ENCODE measurements at regions not wholly inside any gene's neighbourhood (a gene's known extent, or its start where the extent isn't known, plus 50 kb on each side); places are given as distances from the start of the nearest gene placed in this dataset.
A peak's percentile ranks its signal among the peaks of the same experiment; 100 is the strongest.

DNA sequence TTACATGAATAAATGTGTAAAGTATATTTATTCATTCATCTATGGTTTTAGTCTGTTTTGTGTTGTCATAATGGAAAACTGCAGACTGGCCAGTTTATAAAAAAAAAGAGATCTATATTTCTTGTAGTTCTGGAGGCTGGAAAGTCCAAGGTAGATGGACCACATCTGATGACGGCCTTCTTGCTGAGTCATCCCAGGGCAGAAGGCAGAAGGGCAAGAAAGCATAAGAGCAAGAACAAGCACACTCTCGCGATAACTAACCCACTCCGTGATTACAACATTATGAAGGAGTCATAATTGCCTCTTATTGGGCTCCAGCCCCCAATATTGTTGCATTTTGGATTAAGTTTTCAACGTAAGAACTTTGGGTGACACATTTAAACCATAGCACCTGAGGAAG, 180.4 kb upstream of the DAB2 start:
- H3K4me3 ChIP-seq (replicated peaks in 1 of 4; ENCODE audit: control extremely low read depth in 1 of 4, insufficient read depth in 1 of 4, low read depth in 3 of 4, low read length in 4 of 4): no peak overlapping the region
- no peaks in the 10 kb centered on the region for H3K36me3 ChIP-seq (ENCODE audit: control insufficient read depth, insufficient read depth, low read length)
- no peak for DNase-seq (ENCODE audit: low read depth in 2 of 2)
- no peak for TF ChIP-seq CTCF (conservative IDR thresholded peaks at IDR 0.05 in 1 of 2, IDR thresholded peaks at IDR 0.05 in 1 of 2; ENCODE audit: low read depth in 1 of 2, low read length in 2 of 2)
- TF ChIP-seq EZH2 (IDR thresholded peaks at IDR 0.05; ENCODE audit: low read length, missing control alignments): no peak
- H3K9ac ChIP-seq (ENCODE audit: insufficient read depth, low read length): no peak overlapping the region
- H3K27ac ChIP-seq (ENCODE audit: insufficient read depth, low read length): no peak overlapping the region
- no peaks in the 10 kb centered on the region for H4K20me1 ChIP-seq (ENCODE audit: control insufficient read depth, extremely low read depth, insufficient read depth, low read length)
- no peak overlapping the region for H3K4me2 ChIP-seq (ENCODE audit: extremely low read depth, insufficient read depth, low read length)
- H3K9me3 ChIP-seq (ENCODE audit: control insufficient read depth, insufficient read depth, low read depth, low read length): no peaks in the 10 kb centered on the region
- no peaks in the 10 kb centered on the region for H3K4me1 ChIP-seq (ENCODE audit: control insufficient read depth, extremely low read depth, insufficient read depth, low read length)
- H3K27me3 ChIP-seq (ENCODE audit: control insufficient read depth, insufficient read depth, low read length): no peaks in the 10 kb centered on the region
- H3K79me2 ChIP-seq (ENCODE audit: control insufficient read depth, insufficient read depth, low read length): no peaks in the 10 kb centered on the region
- H2AFZ ChIP-seq (ENCODE audit: low read length): no peak overlapping the region

DNA sequence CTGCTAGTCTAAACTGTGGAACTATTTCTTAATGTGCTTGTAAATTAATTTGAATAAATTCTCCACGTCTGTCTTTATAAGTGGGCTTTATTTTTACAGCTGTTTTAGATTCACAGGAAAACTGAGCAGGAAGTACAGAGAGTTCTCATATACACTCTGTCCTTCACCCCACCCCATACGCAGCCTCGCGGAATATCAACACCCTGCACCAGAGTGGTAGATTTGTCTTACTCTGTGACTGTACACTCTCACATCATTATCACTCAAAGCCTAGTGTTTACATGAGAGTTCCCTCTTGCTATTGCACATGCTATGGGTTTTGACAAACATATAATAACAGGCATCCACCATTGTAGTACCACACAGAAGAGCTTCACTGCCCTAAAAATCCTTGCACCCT, 179.7 kb upstream of the DAB2 start:
- peak in 1 of 2 donors; percentile 69 for DNase-seq (ENCODE audit: low read depth in 2 of 2)
- H3K4me1 ChIP-seq (ENCODE audit: control insufficient read depth, extremely low read depth, insufficient read depth, low read length): no peaks in the 10 kb centered on the region
- H3K9ac ChIP-seq (ENCODE audit: insufficient read depth, low read length): no peak overlapping the region
- no peak overlapping the region for H2AFZ ChIP-seq (ENCODE audit: low read length)
- no peak overlapping the region for H3K27ac ChIP-seq (ENCODE audit: insufficient read depth, low read length)
- TF ChIP-seq EZH2 (IDR thresholded peaks at IDR 0.05; ENCODE audit: low read length, missing control alignments) (no peak), CTCF (conservative IDR thresholded peaks at IDR 0.05 in 1 of 2, IDR thresholded peaks at IDR 0.05 in 1 of 2; ENCODE audit: low read depth in 1 of 2, low read length in 2 of 2) (no peak)
- H3K79me2 ChIP-seq (ENCODE audit: control insufficient read depth, insufficient read depth, low read length): no peaks in the 10 kb centered on the region
- no peaks in the 10 kb centered on the region for H3K27me3 ChIP-seq (ENCODE audit: control insufficient read depth, insufficient read depth, low read length)
- H3K4me3 ChIP-seq (replicated peaks in 1 of 4; ENCODE audit: control extremely low read depth in 1 of 4, insufficient read depth in 1 of 4, low read depth in 3 of 4, low read length in 4 of 4): no peak overlapping the region
- no peaks in the 10 kb centered on the region for H3K36me3 ChIP-seq (ENCODE audit: control insufficient read depth, insufficient read depth, low read length)
- no peaks in the 10 kb centered on the region for H3K9me3 ChIP-seq (ENCODE audit: control insufficient read depth, insufficient read depth, low read depth, low read length)
- H3K4me2 ChIP-seq (ENCODE audit: extremely low read depth, insufficient read depth, low read length): no peak overlapping the region
- no peaks in the 10 kb centered on the region for H4K20me1 ChIP-seq (ENCODE audit: control insufficient read depth, extremely low read depth, insufficient read depth, low read length)

DNA sequence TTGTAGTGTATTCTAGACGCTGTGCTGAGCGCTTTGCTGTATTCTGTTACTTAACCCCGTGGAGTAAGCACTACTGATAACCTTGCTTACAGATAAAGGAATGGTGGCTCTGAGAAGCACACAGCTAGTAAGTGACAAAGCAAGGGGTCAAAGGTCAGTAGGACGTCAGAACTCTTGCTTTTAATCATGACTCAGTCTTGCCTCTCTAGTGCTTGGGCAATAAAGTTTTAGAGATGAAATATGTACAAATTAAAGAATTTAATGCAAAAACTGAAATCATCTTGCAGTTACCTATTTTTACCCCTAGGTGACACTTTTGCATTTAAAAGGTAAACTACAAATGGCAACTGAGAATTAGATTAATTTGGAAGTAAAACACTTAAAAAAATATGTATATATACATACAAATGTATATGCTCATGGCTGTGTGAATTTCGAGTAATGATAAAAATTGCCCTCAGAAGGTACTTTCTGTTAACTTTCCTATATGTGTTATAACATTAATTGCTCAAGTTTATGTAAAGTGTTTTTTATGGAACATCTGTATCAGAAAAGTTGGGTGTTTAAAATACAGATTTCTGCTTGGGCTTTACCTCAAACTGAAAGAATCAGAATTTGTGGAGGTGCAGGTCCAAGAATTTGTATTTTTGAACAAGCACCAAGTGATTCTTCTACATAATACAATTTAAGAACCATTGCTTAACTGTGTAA, 175.1 kb upstream of the DAB2 start:
- no peak overlapping the region for H3K4me2 ChIP-seq (ENCODE audit: extremely low read depth, insufficient read depth, low read length)
- H3K9ac ChIP-seq (ENCODE audit: insufficient read depth, low read length): no peak overlapping the region
- peak; percentile 25 to 90 for DNase-seq (ENCODE audit: low read depth in 2 of 2)
- H3K79me2 ChIP-seq (ENCODE audit: control insufficient read depth, insufficient read depth, low read length): no peaks in the 10 kb centered on the region
- peak; percentile 8 to 49 for TF ChIP-seq CTCF (conservative IDR thresholded peaks at IDR 0.05 in 1 of 2, IDR thresholded peaks at IDR 0.05 in 1 of 2; ENCODE audit: low read depth in 1 of 2, low read length in 2 of 2)
- no peak for TF ChIP-seq EZH2 (IDR thresholded peaks at IDR 0.05; ENCODE audit: low read length, missing control alignments)
- H2AFZ ChIP-seq (ENCODE audit: low read length): peak overlapping the region; percentile 13
- H3K9me3 ChIP-seq (ENCODE audit: control insufficient read depth, insufficient read depth, low read depth, low read length): no peaks in the 10 kb centered on the region
- no peaks in the 10 kb centered on the region for H3K27me3 ChIP-seq (ENCODE audit: control insufficient read depth, insufficient read depth, low read length)
- no peaks in the 10 kb centered on the region for H4K20me1 ChIP-seq (ENCODE audit: control insufficient read depth, extremely low read depth, insufficient read depth, low read length)
- no peaks in the 10 kb centered on the region for H3K4me1 ChIP-seq (ENCODE audit: control insufficient read depth, extremely low read depth, insufficient read depth, low read length)
- no peaks in the 10 kb centered on the region for H3K36me3 ChIP-seq (ENCODE audit: control insufficient read depth, insufficient read depth, low read length)
- no peak overlapping the region for H3K27ac ChIP-seq (ENCODE audit: insufficient read depth, low read length)
- H3K4me3 ChIP-seq (replicated peaks in 1 of 4; ENCODE audit: control extremely low read depth in 1 of 4, insufficient read depth in 1 of 4, low read depth in 3 of 4, low read length in 4 of 4): no peak overlapping the region

All from fibroblast of lung (primary cell).